Neuronal stem cell (in vitro differentiated cells): ENCODE measurements at regions not wholly inside any gene's neighbourhood (a gene's known extent, or its start where the extent isn't known, plus 50 kb on each side); places are given as distances from the start of the nearest gene placed in this dataset.

ENCODE experiments used
- DNase-seq: peaks from one replicate; pipeline ENCODE4 v3.0.0-alpha.2; 2013; ENCODE audit warnings: low spot score
- H2AFZ ChIP-seq: one replicate; pipeline ENCODE4 v1.6.1; 2013; ENCODE audit warnings: mild to moderate bottlenecking, low read length, inconsistent platforms
- H2AK5ac ChIP-seq: 2 replicates; pipeline ENCODE4 v1.6.1; 2013; ENCODE audit warnings: low read depth, mild to moderate bottlenecking, inconsistent platforms, low read length, moderate library complexity, mixed read lengths
- H2BK120ac ChIP-seq: 2 replicates; pipeline ENCODE4 v1.6.1; 2013; ENCODE audit warnings: low read depth, mild to moderate bottlenecking, inconsistent platforms, low read length, moderate library complexity, mixed read lengths
- H2BK12ac ChIP-seq: one replicate; pipeline ENCODE4 v1.6.1; 2013; ENCODE audit warnings: low read length, inconsistent platforms
- H2BK15ac ChIP-seq: 2 replicates; pipeline ENCODE4 v1.6.1; 2013; ENCODE audit warnings: mild to moderate bottlenecking, low read length, inconsistent platforms, mixed read lengths
- H2BK5ac ChIP-seq: one replicate; pipeline ENCODE4 v1.6.1; 2013; ENCODE audit warnings: inconsistent platforms, mild to moderate bottlenecking, low read length, moderate library complexity
- H3K14ac ChIP-seq: one replicate; pipeline ENCODE4 v1.6.1; 2013; ENCODE audit warnings: low read length, inconsistent platforms
- H3K18ac ChIP-seq: 2 replicates; pipeline ENCODE4 v1.6.1; 2013; ENCODE audit warnings: low read length, inconsistent platforms
- H3K23ac ChIP-seq: 2 replicates; pipeline ENCODE4 v1.6.1; 2013; ENCODE audit warnings: low read depth, mild to moderate bottlenecking, mixed read lengths, low read length, inconsistent platforms; ENCODE audit not compliant: poor library complexity
- H3K27ac ChIP-seq: replicated peaks from 3 replicates; pipeline ENCODE4 v1.5.1; 2013; ENCODE audit warnings: low read length, inconsistent platforms
- H3K27me3 ChIP-seq, 3 experiments: 2 replicates each; pipeline ENCODE4 v1.6.1; 2013; ENCODE audit warnings: low read length in 3 of 3, mild to moderate bottlenecking in 2 of 3, inconsistent platforms in 1 of 3, low read depth in 1 of 3, mixed read lengths in 1 of 3, moderate library complexity in 1 of 3; ENCODE audit not compliant: control insufficient read depth in 3 of 3, insufficient read depth in 3 of 3
- H3K36me3 ChIP-seq, 2 donors: replicated peaks in 1 of 2; 2 replicates each; pipeline ENCODE4 v1.6.1; 2013; ENCODE audit warnings: low read length in 2 of 2; ENCODE audit not compliant: control insufficient read depth in 2 of 2, insufficient read depth in 2 of 2
- H3K4ac ChIP-seq: 2 replicates; pipeline ENCODE4 v1.6.1; 2013; ENCODE audit warnings: inconsistent platforms, mild to moderate bottlenecking, low read length, moderate library complexity
- H3K4me1 ChIP-seq, 2 donors: 1 replicate in 1 of 2; 2 replicates in 1 of 2; pipeline ENCODE4 v1.6.1; 2013; ENCODE audit warnings: low read length in 2 of 2, low read depth in 1 of 2; ENCODE audit not compliant: control insufficient read depth in 2 of 2, insufficient read depth in 1 of 2
- H3K4me2 ChIP-seq: one replicate; pipeline ENCODE4 v1.6.1; 2013; ENCODE audit warnings: mild to moderate bottlenecking, low read length, inconsistent platforms; ENCODE audit not compliant: insufficient read depth, poor library complexity, severe bottlenecking
- H3K4me3 ChIP-seq, 2 donors: 2 replicates each; pipeline ENCODE4 v1.5.1; 2013; ENCODE audit warnings: low read length in 2 of 2, mild to moderate bottlenecking in 2 of 2, inconsistent platforms in 1 of 2, moderate library complexity in 1 of 2
- H3K79me1 ChIP-seq: one replicate; pipeline ENCODE4 v1.6.1; 2013; ENCODE audit warnings: low read depth, mild to moderate bottlenecking, inconsistent platforms, low read length, moderate library complexity
- H3K9ac ChIP-seq: one replicate; pipeline ENCODE4 v1.6.1; 2013; ENCODE audit warnings: mild to moderate bottlenecking, low read depth, low read length, inconsistent platforms; ENCODE audit not compliant: poor library complexity
- H3K9me3 ChIP-seq, 2 donors: replicated peaks in 1 of 2; 2 replicates each; pipeline versions ENCODE3 to v1.6.1; 2013; ENCODE audit warnings: low read length in 2 of 2, mild to moderate bottlenecking in 2 of 2, inconsistent platforms in 1 of 2, low read depth in 1 of 2, mixed read lengths in 1 of 2, moderate library complexity in 1 of 2; ENCODE audit not compliant: control insufficient read depth in 2 of 2, insufficient read depth in 1 of 2
- H4K8ac ChIP-seq: one replicate; pipeline ENCODE4 v1.6.1; 2013; ENCODE audit warnings: low read depth, mild to moderate bottlenecking, inconsistent platforms, low read length, moderate library complexity
- H4K91ac ChIP-seq: one replicate; pipeline ENCODE4 v1.6.1; 2013; ENCODE audit warnings: low read length, low read depth, mild to moderate bottlenecking, inconsistent platforms; ENCODE audit not compliant: poor library complexity
- WGBS, 2 donors: extraction: QIAGEN DNeasy Blood & Tissue Kit; methylation state at CpG; one replicate each; pipeline ENCODE4 v1.1.7; 2013; ENCODE audit warnings: missing lambda C conversion rate in 2 of 2, mixed read lengths in 1 of 2; ENCODE audit not compliant: insufficient read length in 2 of 2, insufficient replicate concordance in 1 of 2; ENCODE audit errors: extremely low coverage in 2 of 2; 5-methylcytosine and 5-hydroxymethylcytosine counted together

GRCh38 chr15:61501815-61502389 is 272.8 kb upstream of the RORA start:
- H2AFZ ChIP-seq = no peak overlapping the region
- no peak overlapping the region for H3K23ac ChIP-seq
- no peaks in the 10 kb centered on the region for H3K27me3 ChIP-seq
- no peak overlapping the region for H3K9ac ChIP-seq
- no peak overlapping the region for H2BK15ac ChIP-seq
- WGBS, 2 donors = no CpG with 5 or more reads among the region's 12 CpGs
- H3K4me2 ChIP-seq = no peak overlapping the region
- no peak overlapping the region for H4K8ac ChIP-seq
- no peak overlapping the region for H3K18ac ChIP-seq
- no peak overlapping the region for H3K4me3 ChIP-seq
- H3K79me1 ChIP-seq = no peaks in the 10 kb centered on the region
- no peak overlapping the region for H2BK120ac ChIP-seq
- H3K14ac ChIP-seq = no peak overlapping the region
- DNase-seq = no peak
- no peak overlapping the region for H2AK5ac ChIP-seq
- no peaks in the 10 kb centered on the region for H3K36me3 ChIP-seq
- H3K4ac ChIP-seq = no peak overlapping the region
- H4K91ac ChIP-seq = no peak overlapping the region
- no peak overlapping the region for H3K27ac ChIP-seq
- no peak overlapping the region for H2BK12ac ChIP-seq
- no peaks in the 10 kb centered on the region for H3K9me3 ChIP-seq
- no peak overlapping the region for H2BK5ac ChIP-seq
- peaks cover 0 to 3% of the 10 kb centered on the region in 2 donors for H3K4me1 ChIP-seq

GRCh38 chr15:61500951-61501620 is 272.0 kb upstream of the RORA start:
- no peak overlapping the region for H3K27ac ChIP-seq
- no peak overlapping the region for H3K4ac ChIP-seq
- H3K9ac ChIP-seq = no peak overlapping the region
- H4K8ac ChIP-seq = no peak overlapping the region
- no peak overlapping the region for H3K23ac ChIP-seq
- peaks cover 0 to 3% of the 10 kb centered on the region in 2 donors for H3K4me1 ChIP-seq
- no peak overlapping the region for H2BK15ac ChIP-seq
- H2BK120ac ChIP-seq = no peak overlapping the region
- no peak overlapping the region for H2BK12ac ChIP-seq
- no peak overlapping the region for H3K14ac ChIP-seq
- DNase-seq = no peak
- no peak overlapping the region for H3K4me2 ChIP-seq
- H2BK5ac ChIP-seq = no peak overlapping the region
- WGBS, 2 donors = no CpG with 5 or more reads among the region's 9 CpGs
- no peak overlapping the region for H2AK5ac ChIP-seq
- H3K36me3 ChIP-seq = no peaks in the 10 kb centered on the region
- H2AFZ ChIP-seq = no peak overlapping the region
- no peaks in the 10 kb centered on the region for H3K9me3 ChIP-seq
- H3K27me3 ChIP-seq = no peaks in the 10 kb centered on the region
- H4K91ac ChIP-seq = no peak overlapping the region
- H3K18ac ChIP-seq = no peak overlapping the region
- no peak overlapping the region for H3K4me3 ChIP-seq
- H3K79me1 ChIP-seq = no peaks in the 10 kb centered on the region

GRCh38 chr15:61500523-61500922 is 271.4 kb upstream of the RORA start:
- Histone ChIP-seq H2BK120ac (no peak overlapping the region), H3K27ac (no peak overlapping the region), H3K79me1 (no peaks in the 10 kb centered on the region), H2AK5ac (no peak overlapping the region), H3K9ac (no peak overlapping the region), H3K23ac (no peak overlapping the region), H3K36me3 (no peaks in the 10 kb centered on the region), H3K4me2 (no peak overlapping the region), H3K4me3 (no peak overlapping the region), H3K4ac (no peak overlapping the region), H3K18ac (no peak overlapping the region), H2BK12ac (no peak overlapping the region), H3K9me3 (no peaks in the 10 kb centered on the region), H2BK15ac (no peak overlapping the region), H4K8ac (no peak overlapping the region), H3K14ac (no peak overlapping the region), H3K4me1 (peaks cover 0 to 3% of the 10 kb centered on the region in 2 donors), H4K91ac (no peak overlapping the region), H3K27me3 (no peaks in the 10 kb centered on the region), H2BK5ac (no peak overlapping the region), H2AFZ (no peak overlapping the region)
- no peak for DNase-seq

GRCh38 chr15:61499376-61499775 is 270.3 kb upstream of the RORA start:
- Histone ChIP-seq H3K79me1 (no peaks in the 10 kb centered on the region), H3K4me2 (no peak overlapping the region), H2BK5ac (no peak overlapping the region), H4K91ac (no peak overlapping the region), H3K4me1 (peaks cover 0 to 3% of the 10 kb centered on the region in 2 donors), H4K8ac (no peak overlapping the region), H3K14ac (no peak overlapping the region), H2BK120ac (no peak overlapping the region), H3K18ac (no peak overlapping the region), H3K9ac (no peak overlapping the region), H2BK15ac (no peak overlapping the region), H3K23ac (no peak overlapping the region), H3K4me3 (no peak overlapping the region), H3K27ac (no peak overlapping the region), H2AK5ac (no peak overlapping the region), H2BK12ac (no peak overlapping the region), H2AFZ (no peak overlapping the region), H3K36me3 (no peaks in the 10 kb centered on the region), H3K27me3 (no peaks in the 10 kb centered on the region), H3K4ac (no peak overlapping the region), H3K9me3 (no peaks in the 10 kb centered on the region)
- WGBS, 2 donors = no CpG with 5 or more reads among the region's 3 CpGs
- no peak for DNase-seq
